M059J (cell line): ENCODE measurements at regions not wholly inside any gene's neighbourhood (a gene's known extent, or its start where the extent isn't known, plus 50 kb on each side); places are given as distances from the start of the nearest gene placed in this dataset.
"Not testable (repeated sequence)": the region's sequence is repeated elsewhere in the genome, so short reads cannot be mapped to it uniquely, and the experiment has no call there.

Source experiments
- DNase-seq: peaks from one replicate; pipeline ENCODE4 v3.0.0-alpha.2; 2012; ENCODE audit warnings: low read depth

DNA sequence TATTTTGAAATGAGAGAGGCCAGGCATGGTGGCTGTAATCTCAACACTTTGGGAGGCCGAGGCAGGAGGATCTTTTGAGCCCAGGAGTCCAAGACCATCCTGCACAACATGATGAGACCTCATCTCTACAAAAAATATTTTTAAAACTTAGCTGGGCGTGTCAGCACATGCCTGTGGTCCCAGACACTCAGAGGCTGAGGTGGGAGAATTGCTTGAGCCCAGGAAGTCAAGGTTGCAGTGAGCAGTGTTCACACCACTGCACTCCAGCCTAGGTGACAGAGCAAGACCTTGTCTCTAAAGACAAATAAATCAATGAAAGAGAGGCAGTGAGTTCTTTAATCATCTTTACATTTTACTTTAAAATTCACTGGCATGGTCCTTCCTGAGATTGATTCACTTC is 124.5 kb downstream of the DUSP6 start:
- no peak for DNase-seq

DNA sequence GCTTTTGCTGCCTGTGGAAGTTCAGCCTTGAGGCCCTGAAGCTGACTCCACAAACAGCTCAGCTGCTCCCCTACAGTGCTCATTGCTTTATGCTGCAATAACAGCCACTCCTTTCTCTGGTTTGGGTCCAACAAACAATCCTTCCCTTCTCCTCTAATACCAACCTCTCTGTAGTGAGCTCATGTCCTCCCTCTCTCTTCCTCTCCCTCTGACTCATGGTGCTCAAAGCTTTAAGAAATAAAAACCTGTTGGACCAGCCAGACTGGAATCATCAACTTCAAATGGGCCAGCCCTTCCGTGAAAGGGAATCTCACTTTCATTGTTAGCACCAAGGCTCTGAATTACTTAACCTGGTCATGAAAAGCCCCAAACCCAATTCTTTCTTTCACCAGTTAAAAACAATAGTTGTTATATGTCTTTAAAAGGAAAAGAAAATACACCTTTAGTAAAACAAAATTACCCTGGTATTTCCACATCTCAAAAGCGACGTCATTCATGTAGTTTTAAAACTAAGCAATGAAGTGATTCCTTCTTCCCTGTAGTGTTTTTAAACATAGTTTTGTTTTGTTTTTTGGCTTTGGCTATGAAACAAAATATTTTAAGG is 126.4 kb downstream of the DUSP6 start:
- DNase-seq = peak; percentile 89

DNA sequence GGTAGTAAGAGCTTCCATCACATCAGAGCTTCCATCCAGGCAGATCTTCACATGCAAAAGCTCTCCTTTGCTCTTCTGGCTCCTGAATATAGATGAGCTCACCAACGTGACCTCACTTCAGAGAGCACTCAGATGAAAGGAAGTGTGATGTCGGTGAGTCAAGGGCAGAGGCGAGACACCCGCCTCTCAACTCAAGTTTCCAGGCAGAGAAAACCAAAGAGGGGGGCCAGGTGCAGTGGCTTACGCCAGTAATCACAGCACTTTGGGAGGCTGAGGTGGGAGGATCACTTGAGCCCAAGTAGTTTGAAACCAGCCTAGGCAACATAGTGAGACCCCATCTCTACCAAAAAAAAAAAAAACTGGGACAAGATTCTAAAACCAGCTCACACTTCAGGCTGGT is 126.9 kb downstream of the DUSP6 start:
- peak; percentile 90 for DNase-seq

DNA sequence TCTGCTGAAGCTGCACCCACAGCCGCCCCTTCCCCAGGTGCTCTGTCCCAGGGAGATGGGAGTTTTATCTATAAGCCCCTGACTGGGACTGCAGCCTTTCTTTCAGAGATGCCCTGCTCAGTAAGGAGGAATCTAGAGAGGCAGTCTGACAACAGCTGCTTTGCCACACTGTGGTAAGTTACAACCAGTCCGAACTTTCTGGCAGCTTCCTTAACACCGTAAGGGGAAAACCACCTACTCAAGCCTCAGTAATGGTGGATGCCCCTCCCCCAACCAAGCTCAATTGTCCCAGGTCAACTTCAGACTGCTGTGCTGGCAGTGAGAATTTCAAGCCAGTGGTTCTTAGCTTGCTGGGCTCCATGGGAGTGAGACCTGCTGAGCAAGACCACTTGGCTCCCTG is 129.7 kb downstream of the DUSP6 start:
- not testable (repeated sequence) for DNase-seq

DNA sequence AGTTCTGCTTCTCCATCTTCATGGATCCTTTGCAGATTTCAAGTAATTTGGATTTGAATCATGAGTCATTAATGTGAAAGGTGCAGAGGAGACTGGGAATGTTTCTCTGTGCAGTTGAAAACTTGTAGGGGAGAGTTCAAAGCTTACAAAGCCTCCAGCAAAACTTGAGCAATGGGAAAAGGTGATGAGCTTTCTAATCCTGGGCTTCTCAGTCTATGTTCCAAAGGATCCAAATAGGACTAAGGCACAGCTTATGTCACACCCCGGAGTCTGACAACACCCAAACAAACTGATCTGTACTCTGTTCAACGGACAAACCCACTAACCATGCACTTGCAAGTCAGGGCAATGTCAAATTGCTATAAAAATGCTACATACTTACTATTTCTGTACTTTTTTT is 134.8 kb downstream of the DUSP6 start:
- no peak for DNase-seq

DNA sequence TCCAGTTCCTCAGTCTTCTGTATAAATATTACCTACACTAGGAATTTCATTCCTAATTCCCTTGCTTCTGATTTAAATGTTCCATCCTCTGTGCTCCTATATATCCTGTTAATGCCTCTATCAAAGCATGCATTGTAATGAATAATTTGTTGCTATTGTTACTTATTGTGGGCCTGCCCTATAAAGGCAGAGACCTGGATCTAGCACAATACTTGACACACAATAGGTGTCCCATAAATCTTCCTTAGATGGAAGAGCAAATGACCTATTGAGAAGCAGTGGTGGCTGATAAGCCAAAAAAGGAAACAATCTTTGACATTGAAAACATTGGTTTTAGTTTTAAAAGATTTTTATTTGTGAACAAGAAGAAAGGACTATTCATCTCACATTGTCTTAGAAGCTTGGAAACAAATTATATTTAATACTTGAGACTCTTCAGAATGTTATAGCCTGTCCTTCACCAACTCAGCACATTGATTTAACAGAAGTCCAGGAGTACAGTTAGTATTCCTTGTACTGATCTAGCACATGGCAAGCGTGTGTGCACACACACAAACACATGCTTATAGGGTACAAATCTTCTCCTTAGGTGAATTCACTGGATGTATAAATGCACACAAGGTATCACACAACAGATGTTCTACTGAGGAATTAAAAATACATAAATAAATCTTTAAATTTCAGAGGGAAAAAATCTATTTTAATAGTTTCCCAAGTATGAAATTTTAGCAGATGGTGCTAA is 135.9 kb downstream of the DUSP6 start:
- no peak for DNase-seq

DNA sequence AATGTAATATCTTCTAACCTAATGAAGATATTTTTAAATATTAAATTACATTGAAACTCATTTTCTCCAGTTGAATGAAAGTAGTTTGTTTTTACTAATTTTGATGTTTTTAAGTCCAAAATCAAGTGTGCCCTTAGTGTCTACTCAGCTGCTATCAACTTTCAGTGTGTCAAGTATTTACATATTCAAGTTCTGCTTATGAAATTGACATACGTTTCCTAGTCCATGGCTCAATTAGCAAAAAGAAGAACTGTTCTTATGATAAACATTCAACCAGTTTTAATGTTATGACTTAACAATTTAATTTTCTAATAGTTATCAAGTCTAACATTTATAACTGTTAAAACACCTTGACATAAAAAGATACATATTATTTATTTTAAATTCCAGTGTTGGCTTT is 137.1 kb downstream of the DUSP6 start:
- DNase-seq = no peak

DNA sequence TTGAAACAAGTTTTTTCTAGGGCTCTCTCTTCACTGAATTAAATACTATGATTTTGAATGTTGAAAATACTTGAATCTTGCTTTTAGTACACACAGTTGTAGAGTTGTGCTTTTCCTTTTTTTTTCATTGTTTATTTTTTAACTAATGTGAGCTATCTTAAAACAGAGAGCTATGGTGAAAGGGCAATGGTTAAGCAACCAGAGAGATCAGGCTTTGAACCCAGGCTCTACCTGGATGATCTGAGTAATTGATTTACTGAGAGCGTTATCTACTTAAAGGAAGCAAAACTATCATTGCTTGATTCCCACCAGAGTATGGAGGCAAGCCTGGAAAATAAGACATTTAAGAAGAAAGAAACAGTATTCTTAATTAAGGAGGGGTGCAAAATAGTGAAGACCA is 138.6 kb downstream of the DUSP6 start:
- no peak for DNase-seq

DNA sequence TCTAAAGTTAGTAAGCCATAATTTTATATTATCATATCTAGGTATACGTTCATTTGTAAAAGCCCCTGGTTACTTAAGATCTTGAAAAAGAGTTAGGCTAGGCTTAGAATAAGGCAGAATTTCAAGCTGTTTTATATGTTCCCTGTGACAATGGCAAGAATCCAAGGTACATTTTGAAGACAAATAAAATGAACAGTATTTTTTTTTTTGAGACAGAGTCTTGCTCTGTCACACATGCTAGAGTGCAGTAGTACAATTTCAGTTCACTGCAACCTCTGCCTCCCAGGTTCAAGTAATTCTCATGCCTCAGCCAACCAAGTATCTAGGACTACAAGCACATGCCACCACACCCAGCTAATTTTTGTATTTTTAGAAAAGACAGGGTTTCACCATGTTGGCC is 139.2 kb downstream of the DUSP6 start:
- DNase-seq = no peak

DNA sequence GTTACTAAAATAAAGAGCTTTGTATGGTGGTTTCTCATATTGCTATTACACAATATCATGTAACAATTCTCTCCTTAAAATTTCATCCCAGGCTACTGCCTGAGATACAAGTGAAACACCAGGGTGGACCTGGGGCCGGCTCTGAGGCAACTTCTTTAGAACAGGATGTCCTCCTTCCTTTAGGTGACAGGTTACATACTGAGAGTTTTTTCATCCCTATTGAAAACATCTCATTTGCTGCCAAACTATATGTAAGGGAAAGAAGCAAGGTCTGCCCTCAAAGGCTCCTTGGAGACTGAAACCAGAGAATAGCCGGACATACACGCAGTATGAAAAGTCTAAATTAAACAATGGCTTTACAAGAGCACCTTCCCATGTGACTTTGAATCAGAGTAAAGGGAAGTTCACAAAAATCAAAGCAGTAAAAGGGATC is 139.9 kb downstream of the DUSP6 start:
- DNase-seq = no peak

DNA sequence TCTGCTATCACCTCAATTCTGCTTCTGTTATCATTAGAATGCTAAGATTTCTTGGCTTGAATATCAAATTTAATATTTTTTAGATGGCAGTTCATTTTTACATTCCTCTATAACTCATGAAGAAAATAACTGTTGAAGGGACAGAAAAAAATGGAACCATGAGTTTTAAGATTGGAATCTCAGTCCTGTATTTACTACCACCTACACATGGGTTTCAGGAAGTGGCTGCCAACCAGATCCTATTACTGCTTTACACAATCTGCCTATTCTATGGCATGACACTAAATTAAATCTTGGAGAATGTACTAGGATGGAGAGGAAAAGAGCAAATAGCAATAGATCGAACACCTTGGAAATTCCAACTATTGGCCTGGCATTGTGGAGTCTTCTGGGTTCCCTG is 140.8 kb downstream of the DUSP6 start:
- no peak for DNase-seq

DNA sequence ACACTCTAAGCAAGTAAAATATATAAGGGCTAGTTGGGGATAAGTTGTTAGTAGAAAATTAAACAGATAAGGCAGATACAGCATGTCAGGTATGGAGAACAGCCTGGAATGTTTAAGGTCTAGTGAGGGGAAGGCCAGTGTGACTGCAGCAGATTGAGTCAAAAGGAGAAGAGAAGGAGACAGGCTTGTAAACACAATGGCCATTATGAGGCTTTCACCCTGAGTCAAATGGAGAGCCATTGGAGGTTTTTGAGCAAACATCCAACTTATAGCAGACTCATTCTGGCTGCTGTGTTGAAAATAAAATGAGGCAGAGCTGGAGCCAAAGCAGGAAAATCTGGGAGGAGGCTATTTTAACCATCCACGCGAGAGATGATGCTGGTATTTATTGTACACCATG is 142.0 kb downstream of the DUSP6 start:
- no peak for DNase-seq

DNA sequence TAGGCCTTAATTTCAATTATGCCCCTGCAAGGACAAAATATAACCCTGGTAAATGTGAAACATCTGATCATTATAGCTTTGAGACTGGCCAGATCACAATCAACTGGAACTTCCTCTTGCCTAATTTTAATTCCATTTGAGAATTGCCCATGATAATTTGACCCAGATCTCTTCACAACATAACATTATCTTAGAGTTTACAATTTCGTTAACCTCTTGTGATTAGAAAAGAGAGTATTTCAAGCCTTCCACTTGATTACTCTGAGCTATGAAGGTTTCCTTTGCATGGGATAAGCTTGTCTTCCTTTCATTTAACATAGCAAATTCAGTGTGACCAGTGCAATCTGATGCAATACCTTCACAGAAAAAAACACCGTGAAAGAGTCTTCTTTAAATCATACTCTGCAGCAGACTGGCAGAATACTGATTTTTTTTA is 143.6 kb downstream of the DUSP6 start:
- DNase-seq = no peak

DNA sequence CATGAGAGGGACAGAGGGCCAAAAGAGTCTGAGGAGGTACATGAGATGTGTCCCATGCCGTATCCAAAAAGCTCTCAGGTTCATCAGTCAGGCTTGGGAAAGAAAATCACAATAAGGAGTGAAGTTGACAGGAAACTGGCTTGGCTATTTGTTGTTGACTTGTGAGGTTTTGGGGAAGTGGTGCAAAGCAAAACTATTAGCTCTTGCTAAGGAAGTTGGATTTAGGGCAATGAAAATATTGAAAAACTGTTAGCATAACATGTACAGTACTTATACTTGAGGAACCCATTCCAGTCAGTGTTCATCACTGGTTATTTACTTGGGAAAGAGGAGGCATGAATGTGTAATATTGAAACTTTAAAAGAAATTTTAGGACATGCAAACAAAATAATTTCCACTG is 145.9 kb downstream of the DUSP6 start:
- DNase-seq = no peak

DNA sequence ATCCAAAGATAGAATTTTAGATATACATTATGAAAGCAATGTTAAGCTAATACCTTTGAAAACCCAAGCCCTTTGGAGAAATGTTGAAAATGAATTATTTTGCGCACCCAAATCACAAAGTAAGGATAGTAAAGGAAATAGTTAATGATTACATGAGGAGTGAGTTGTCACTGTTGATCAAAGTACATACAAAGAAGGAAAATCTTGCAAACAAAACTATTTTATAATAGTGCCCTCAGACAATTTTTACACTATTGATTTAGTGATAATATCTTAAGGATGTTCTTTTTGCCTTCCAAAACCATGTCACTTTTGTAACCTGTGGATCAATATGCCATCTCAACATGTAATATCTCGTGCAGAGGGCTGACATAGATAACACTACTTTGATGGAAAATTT is 146.8 kb downstream of the DUSP6 start:
- DNase-seq = no peak

DNA sequence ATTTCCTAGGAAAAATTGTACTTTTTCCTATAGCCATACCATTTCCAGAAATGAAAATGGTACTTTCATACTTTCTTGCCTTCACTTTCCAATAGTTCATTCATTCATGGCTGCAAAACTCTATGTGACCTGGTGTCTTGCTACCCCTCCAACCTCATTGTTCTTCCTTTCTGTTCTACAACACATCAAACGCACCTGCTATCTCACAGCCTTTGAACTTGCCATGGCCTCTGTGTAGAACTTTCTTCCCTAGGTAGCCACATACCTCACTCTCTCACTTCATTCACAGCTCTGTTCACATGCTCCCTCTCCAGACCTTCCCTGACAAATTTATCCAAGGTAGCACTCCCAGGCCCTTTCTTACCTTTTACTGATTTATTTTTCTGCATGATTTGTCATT is 149.2 kb downstream of the DUSP6 start:
- DNase-seq = no peak

DNA sequence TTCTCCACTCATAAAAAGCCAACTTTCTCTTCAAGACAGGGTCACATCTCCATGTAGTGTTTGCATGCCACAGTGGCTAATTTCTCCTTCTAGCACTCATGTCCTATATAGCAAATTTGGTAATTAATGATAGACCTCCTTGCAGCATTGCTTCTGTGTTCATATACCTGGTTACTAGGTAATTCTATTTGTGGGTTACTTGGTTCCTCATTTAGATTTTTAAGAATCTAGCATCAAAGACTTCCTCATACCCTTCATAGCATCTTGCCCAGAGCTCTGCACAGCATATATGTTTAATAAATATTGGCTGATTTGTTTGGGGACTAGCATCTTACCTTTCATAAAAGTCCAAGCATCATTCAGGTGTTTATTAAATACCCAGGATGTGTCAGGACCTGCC is 152.1 kb downstream of the DUSP6 start:
- DNase-seq = no peak

DNA sequence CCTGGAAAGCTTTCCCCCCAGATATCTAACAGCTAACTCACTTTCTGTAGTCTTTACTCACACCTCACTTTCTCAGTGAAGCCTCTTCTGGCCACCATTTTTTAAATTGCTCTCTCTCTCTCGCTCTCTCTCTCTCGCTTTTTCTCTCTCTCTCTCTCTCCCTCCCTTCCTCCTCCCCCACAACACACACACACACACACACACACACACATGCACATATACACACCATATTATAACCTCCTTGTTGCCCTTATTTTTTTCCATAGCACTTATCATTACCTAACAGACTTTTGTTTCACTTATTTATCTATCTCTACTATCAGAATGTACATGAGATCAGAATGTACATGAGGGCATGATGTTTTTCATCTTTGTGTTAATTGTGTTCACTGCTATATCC is 156.8 kb downstream of the DUSP6 start:
- DNase-seq = no peak

DNA sequence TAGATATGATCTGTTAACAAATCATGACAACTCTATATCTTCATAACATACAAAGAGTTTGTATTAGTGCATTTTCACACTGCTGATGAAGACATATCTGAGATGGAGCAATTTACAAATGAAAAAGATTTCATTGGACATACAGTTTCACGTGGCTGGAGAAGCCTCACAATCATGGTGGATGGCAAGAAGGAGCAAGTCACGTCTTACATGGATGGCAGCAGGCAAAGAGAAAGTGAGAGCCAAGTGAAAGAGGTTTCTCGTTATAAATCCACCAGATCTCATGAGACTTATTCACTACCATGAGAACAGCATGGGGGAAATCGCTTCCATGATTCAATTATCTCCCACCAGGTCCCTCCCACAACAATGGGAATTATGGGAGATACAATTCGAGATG is 157.6 kb downstream of the DUSP6 start:
- DNase-seq = no peak

DNA sequence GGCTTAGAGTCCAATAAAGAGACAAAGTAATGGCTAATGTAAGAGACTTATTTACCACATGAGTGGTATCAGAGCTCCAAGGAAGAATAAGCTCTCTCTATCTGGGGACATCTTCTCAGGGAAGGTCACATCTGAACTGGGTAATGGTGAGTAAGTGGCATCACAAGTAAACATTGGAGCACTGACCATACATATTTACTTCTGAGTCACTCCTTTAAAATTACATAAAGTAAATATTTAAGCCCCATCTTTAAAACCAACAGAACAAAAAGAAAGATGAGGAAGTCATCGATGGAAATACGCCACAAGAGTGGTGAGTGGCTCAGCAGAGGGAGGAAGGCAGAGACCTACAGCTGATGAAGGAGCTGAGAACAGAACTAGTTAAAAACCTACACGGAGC is 159.9 kb downstream of the DUSP6 start:
- DNase-seq = peak; percentile 60

DNA sequence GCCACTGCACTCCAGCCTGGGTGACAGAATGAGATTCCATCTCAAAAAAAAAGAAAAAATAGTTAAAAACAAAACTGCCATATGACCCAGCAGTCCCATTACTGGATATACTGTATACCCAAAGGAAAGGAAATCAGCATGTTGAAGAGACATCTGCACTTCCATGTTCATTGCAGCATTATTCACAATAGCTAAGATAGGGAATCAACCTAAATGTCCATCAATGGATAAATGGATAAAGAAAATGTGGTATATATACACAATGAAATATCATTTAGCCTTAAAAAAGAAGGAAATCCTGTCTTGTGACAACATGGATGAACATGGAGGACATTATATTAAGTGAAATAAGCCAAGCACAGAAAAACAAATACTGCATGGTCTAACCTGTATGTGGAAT is 160.7 kb downstream of the DUSP6 start:
- not testable (repeated sequence) for DNase-seq

DNA sequence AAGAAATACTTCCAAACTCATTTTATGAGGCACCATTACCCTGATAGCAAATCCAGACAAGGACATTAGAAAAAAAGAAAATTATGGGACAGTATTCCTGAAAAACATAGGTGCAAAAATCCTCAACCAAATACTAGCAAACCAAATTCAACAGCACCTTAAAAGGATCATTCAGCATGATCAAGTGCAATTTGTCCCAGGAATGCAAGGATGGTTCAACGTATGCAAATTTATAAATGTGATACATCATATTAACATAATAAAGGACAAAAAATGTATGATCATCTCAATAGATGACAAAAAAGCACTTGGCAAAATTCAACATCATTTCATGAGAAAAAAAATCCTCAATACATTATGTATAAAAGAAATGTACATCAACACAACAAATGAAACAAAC is 162.9 kb downstream of the DUSP6 start:
- no peak for DNase-seq

DNA sequence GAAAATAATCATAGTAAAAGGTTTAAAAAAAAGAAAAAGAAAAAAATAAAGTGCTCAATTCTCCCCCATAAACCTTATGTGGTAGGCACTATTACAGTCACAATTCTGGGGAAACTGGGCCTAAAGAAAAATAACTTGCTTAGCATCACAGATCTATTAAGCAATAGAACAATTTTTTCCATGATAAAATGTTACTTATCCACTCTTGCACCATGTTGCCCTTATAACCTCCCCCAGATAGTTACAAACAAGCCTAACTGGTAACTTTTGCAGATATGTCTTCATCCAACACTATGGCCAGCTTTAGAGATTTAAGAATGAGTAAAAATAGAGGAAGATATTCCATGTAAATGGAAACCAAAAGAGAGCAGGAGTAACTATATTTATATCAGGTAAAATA is 164.8 kb downstream of the DUSP6 start:
- DNase-seq = no peak

DNA sequence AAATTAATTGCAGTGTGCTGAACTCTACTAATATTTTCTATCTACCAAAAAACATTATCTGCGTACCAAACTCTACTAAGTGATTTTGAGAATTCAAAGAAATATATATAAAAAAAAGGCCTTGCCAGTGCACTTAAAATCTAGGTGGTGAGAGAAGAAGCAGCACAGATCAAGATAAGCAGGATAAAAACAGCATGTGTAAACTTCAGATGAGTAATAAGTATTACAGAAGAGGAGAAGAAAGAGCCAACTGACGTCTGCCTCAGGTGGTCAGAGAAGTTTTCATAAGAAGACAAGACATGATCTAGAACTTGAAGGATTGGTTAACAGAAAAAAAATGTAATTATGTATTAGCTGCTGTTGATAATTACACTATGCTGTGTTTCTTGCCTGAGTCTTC is 166.4 kb downstream of the DUSP6 start:
- DNase-seq = no peak
